Liver (tissue), 7 donors: ENCODE measurements at regions not wholly inside any gene's neighbourhood (a gene's known extent, or its start where the extent isn't known, plus 50 kb on each side); places are given as distances from the start of the nearest gene placed in this dataset.

Source experiments
- DNase-seq: peaks from one replicate; pipeline ENCODE4 v3.0.0-alpha.2; 2017; ENCODE audit warnings: low spot score
- H3K27ac ChIP-seq, 2 donors: one replicate each; pipeline ENCODE4 v1.7.0; 2013; ENCODE audit warnings: inconsistent platforms in 2 of 2, low read length in 2 of 2, control low read depth in 1 of 2, low read depth in 1 of 2, mild to moderate bottlenecking in 1 of 2
- H3K27me3 ChIP-seq, 4 donors: one replicate each; pipeline versions ENCODE4 v1.6.1 to v1.7.0; 2013; ENCODE audit warnings: low read length in 3 of 4, inconsistent platforms in 1 of 4, mild to moderate bottlenecking in 1 of 4, moderate library complexity in 1 of 4; ENCODE audit not compliant: control insufficient read depth in 4 of 4, insufficient read depth in 4 of 4
- H3K36me3 ChIP-seq, 4 donors: one replicate each; pipeline versions ENCODE4 v1.6.1 to v1.7.0; 2013; ENCODE audit warnings: low read length in 3 of 4, mild to moderate bottlenecking in 3 of 4, low read depth in 1 of 4, moderate library complexity in 1 of 4; ENCODE audit not compliant: control insufficient read depth in 4 of 4, insufficient read depth in 3 of 4
- H3K4me1 ChIP-seq, 4 donors: one replicate each; pipeline versions ENCODE4 v1.6.1 to v1.7.0; 2013; ENCODE audit warnings: low read length in 3 of 4, mild to moderate bottlenecking in 3 of 4, moderate library complexity in 1 of 4; ENCODE audit not compliant: control insufficient read depth in 4 of 4, insufficient read depth in 4 of 4
- H3K4me3 ChIP-seq, 3 donors: one replicate each; pipeline versions ENCODE4 v1.6.1 to v1.7.0; 2013; ENCODE audit warnings: low read length in 3 of 3, control low read depth in 1 of 3, low read depth in 1 of 3, mild to moderate bottlenecking in 1 of 3
- H3K9ac ChIP-seq, 2 donors: one replicate each; pipeline ENCODE4 v1.7.0; 2013; ENCODE audit warnings: low read length in 2 of 2, mild to moderate bottlenecking in 2 of 2, moderate library complexity in 2 of 2, control low read depth in 1 of 2, low read depth in 1 of 2
- H3K9me3 ChIP-seq, 4 donors: one replicate each; pipeline versions ENCODE4 v1.6.1 to v1.7.0; 2013; ENCODE audit warnings: low read length in 3 of 4; ENCODE audit not compliant: control insufficient read depth in 4 of 4
- ATF3 ChIP-seq: IDR thresholded peaks from 2 replicates; pipeline ENCODE4 v1.6.1; 2016; ENCODE audit warnings: antibody characterized with exemption
- FOXA1 ChIP-seq: IDR thresholded peaks from 2 replicates; pipeline ENCODE4 v1.6.1; 2016; ENCODE audit warnings: antibody characterized with exemption
- FOXA2 ChIP-seq: IDR thresholded peaks from 2 replicates; pipeline ENCODE4 v1.6.1; 2016; ENCODE audit warnings: antibody characterized with exemption
- GABPA ChIP-seq, 2 donors: IDR thresholded peaks in 1 of 2; conservative IDR thresholded peaks in 1 of 2; 2 replicates each; pipeline ENCODE4 v1.6.1; 2016; ENCODE audit warnings: antibody characterized with exemption in 2 of 2, mild to moderate bottlenecking in 1 of 2, moderate library complexity in 1 of 2
- HNF4A ChIP-seq, 2 donors: conservative IDR thresholded peaks; 2 replicates each; pipeline ENCODE4 v1.6.1; 2016; ENCODE audit warnings: antibody characterized with exemption in 2 of 2, mild to moderate bottlenecking in 2 of 2
- HNF4G ChIP-seq: IDR thresholded peaks from 2 replicates; pipeline ENCODE4 v1.6.1; 2016; ENCODE audit warnings: antibody characterized with exemption
- JUND ChIP-seq, 2 donors: IDR thresholded peaks; 2 replicates each; pipeline ENCODE4 v1.6.1; 2016; ENCODE audit warnings: antibody characterized with exemption in 2 of 2
- MAX ChIP-seq: IDR thresholded peaks from 2 replicates; pipeline ENCODE4 v1.6.1; 2016; ENCODE audit warnings: antibody characterized with exemption
- NR2F2 ChIP-seq: IDR thresholded peaks from 2 replicates; pipeline ENCODE4 v1.6.1; 2016; ENCODE audit warnings: antibody characterized with exemption
- RAD21 ChIP-seq, 2 donors: IDR thresholded peaks; 2 replicates each; pipeline ENCODE4 v1.6.1; 2016; ENCODE audit warnings: antibody characterized with exemption in 2 of 2, mild to moderate bottlenecking in 2 of 2
- REST ChIP-seq: IDR thresholded peaks from 2 replicates; pipeline ENCODE4 v1.6.1; 2016; ENCODE audit warnings: antibody characterized with exemption, mild to moderate bottlenecking
- RXRA ChIP-seq, 2 donors: IDR thresholded peaks; 2 replicates each; pipeline ENCODE4 v1.6.1; 2017 to 2018; ENCODE audit warnings: antibody characterized with exemption in 2 of 2, mild to moderate bottlenecking in 1 of 2
- TAF1 ChIP-seq: conservative IDR thresholded peaks from 2 replicates; pipeline ENCODE4 v1.6.1; 2016; ENCODE audit warnings: antibody characterized with exemption, mild to moderate bottlenecking
- YY1 ChIP-seq: IDR thresholded peaks from 2 replicates; pipeline ENCODE4 v1.6.1; 2016; ENCODE audit warnings: antibody characterized with exemption, mild to moderate bottlenecking
- ZBTB33 ChIP-seq: IDR thresholded peaks from 2 replicates; pipeline ENCODE4 v1.6.1; 2016; ENCODE audit warnings: antibody characterized with exemption
- WGBS: extraction: QIAGEN DNeasy Blood & Tissue Kit; methylation state at CpG from one replicate; pipeline ENCODE4 v1.1.7; 2013; 5-methylcytosine and 5-hydroxymethylcytosine counted together
- donor health status: healthy.
- donor health status: healthy.
- donor health status: healthy.
- donor health status: healthy.

- WGBS: 95% methylated on average over 2 of the region's 2 CpGs
- no peaks in the 10 kb centered on the region for H3K9me3 ChIP-seq
- DNase-seq: no peak
Measured at GRCh38 chr7:106375499-106375898, 90.7 kb upstream of the NAMPT start.

GRCh38 chr7:106374437-106374836 is 89.7 kb upstream of the NAMPT start:
- Histone ChIP-seq H3K27ac (no peak overlapping the region), H3K4me1 (no peaks in the 10 kb centered on the region), H3K27me3 (no peaks in the 10 kb centered on the region), H3K9me3 (no peaks in the 10 kb centered on the region), H3K4me3 (no peak overlapping the region), H3K36me3 (no peaks in the 10 kb centered on the region), H3K9ac (no peak overlapping the region)
- no peak for DNase-seq
- TF ChIP-seq NR2F2: no peak
- no peak for TF ChIP-seq GABPA (IDR thresholded peaks at IDR 0.05 in 1 of 2, conservative IDR thresholded peaks at IDR 0.05 in 1 of 2)
- no peak for TF ChIP-seq MAX
- TF ChIP-seq FOXA1: no peak
- TF ChIP-seq RXRA (IDR thresholded peaks at IDR 0.05): no peak
- no peak for TF ChIP-seq YY1
- no peak for TF ChIP-seq ATF3
- TF ChIP-seq TAF1: no peak
- TF ChIP-seq ZBTB33: no peak
- no peak for TF ChIP-seq HNF4A (conservative IDR thresholded peaks at IDR 0.05)
- WGBS: 92% methylated on average over 1 of the region's 1 CpG

More at GRCh38 chr7:106375499-106375898, 90.7 kb upstream of the NAMPT start:
- no peak overlapping the region for H3K27ac ChIP-seq
- H3K4me1 ChIP-seq: no peaks in the 10 kb centered on the region
- TF ChIP-seq FOXA2: no peak
- TF ChIP-seq RAD21 (IDR thresholded peaks at IDR 0.05): no peak
- no peak for TF ChIP-seq HNF4G
- TF ChIP-seq RXRA (IDR thresholded peaks at IDR 0.05): no peak
- TF ChIP-seq HNF4A (conservative IDR thresholded peaks at IDR 0.05): no peak
- TF ChIP-seq REST: no peak
- no peak for TF ChIP-seq JUND (IDR thresholded peaks at IDR 0.05)
- H3K4me3 ChIP-seq: no peak overlapping the region
- no peak overlapping the region for H3K9ac ChIP-seq
- no peaks in the 10 kb centered on the region for H3K36me3 ChIP-seq
- no peaks in the 10 kb centered on the region for H3K27me3 ChIP-seq
